GM12801 (cell line): ENCODE measurements at regions not wholly inside any gene's neighbourhood (a gene's known extent, or its start where the extent isn't known, plus 50 kb on each side); places are given as distances from the start of the nearest gene placed in this dataset.

Experiments
- TF ChIP-seq, protein P1 (sequence below): IDR thresholded peaks from one replicate; pipeline ENCODE4 v1.5.1; 2011; ENCODE audit warnings: control low read depth; ENCODE audit not compliant: insufficient read length; ENCODE audit errors: extremely low read depth

GRCh38 chr3:153442799-153443487 is 280.9 kb downstream of the RAP2B start:
- TF ChIP-seq, protein P1, sequence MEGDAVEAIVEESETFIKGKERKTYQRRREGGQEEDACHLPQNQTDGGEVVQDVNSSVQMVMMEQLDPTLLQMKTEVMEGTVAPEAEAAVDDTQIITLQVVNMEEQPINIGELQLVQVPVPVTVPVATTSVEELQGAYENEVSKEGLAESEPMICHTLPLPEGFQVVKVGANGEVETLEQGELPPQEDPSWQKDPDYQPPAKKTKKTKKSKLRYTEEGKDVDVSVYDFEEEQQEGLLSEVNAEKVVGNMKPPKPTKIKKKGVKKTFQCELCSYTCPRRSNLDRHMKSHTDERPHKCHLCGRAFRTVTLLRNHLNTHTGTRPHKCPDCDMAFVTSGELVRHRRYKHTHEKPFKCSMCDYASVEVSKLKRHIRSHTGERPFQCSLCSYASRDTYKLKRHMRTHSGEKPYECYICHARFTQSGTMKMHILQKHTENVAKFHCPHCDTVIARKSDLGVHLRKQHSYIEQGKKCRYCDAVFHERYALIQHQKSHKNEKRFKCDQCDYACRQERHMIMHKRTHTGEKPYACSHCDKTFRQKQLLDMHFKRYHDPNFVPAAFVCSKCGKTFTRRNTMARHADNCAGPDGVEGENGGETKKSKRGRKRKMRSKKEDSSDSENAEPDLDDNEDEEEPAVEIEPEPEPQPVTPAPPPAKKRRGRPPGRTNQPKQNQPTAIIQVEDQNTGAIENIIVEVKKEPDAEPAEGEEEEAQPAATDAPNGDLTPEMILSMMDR, result no peak

- TF ChIP-seq, protein P1, result no peak
These were observed 281.9 kb downstream of the RAP2B start for GRCh38 chr3:153443961-153444360.

- TF ChIP-seq, protein P1, result no peak
These were observed 283.8 kb downstream of the RAP2B start for GRCh38 chr3:153445817-153446216.

DNA sequence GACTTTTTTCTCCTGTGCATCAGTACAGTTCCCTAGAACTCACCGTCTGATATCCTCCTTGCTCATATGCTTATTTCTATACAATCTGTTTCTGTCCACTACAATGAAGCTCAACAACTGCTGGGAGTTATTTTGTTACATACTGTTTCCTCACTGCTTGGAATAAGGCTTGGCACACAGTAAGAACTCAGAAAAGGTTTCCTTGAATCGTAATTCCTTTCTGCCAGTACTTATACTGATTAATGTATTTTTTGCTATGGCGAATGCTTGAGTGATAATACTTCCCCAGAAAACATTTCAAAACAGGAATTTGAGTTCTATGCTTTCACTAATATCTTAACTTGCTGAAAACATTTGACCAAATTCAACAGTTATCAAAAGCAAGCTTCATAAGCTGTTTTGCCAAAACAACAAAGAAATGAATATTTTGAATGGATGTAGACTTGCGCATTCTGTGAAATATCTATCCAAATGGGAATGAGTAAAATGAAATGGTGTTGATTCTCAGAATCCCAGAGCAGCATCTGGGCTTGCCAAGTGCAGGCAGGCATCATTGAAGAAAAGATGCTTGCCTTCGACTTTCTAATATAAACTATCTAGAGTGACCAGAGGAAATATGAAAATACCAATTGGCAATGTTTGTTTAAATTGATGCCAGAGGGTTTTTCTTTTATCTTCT is 286.3 kb downstream of the RAP2B start:
- TF ChIP-seq, protein P1, result no peak

DNA sequence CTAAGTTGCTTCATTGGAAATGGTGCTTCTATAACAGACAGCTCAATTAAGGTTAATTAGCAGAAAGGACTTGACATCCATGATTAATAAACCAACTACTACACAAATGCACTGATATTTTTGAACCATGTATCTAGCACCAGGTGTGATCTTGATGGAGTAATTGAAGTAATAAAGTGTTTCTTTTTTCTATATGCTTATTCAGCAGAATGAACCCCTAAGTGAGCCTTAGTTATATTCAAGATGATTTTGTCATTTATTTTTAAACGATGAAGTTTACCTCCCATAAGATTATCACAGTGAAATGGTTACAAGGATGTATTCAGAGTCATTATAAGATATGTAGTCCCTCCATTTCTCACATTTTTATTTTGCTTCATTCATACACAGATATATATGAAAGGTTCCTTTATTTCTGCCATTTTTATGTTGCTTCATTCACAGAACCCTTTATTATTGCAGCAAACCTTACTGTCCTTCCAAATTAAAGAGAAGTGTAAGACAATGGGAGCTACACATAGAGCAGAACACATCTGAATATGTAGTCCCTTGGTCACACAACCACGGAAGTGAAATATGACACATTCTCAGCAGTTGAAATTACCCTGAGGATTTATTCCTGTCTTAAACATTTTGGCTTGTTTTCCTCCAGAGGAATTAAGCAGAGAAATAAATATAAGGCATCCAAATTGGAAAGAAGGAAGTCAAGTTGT is 295.0 kb downstream of the RAP2B start:
- TF ChIP-seq, protein P1, result no peak

- TF ChIP-seq, protein P1, result no peak
These were observed 296.9 kb downstream of the RAP2B start for GRCh38 chr3:153458881-153459280.

DNA sequence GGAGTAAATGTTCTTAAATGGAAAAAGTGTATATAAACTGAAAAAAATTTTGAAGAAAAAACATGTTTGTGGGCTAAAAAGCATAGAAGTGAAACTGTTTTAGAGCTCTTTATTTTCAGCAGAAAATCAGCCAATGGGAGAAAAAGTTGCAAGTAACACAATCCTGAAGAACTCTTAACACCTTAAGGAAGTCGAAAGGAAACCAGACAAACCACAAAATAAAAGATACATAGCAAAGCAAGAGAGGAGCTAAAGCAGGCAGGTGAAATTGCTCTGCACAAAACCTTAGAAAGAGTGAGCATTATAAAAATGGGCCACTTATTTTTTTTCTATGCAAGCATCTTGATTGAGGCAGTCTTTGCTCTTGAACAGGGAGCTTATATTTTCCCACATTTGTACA is 300.5 kb downstream of the RAP2B start:
- TF ChIP-seq, protein P1, result no peak
